ENCODE measurements at regions not wholly inside any gene's neighbourhood (a gene's known extent, or its start where the extent isn't known, plus 50 kb on each side); places are given as distances from the start of the nearest gene placed in this dataset.

DNA sequence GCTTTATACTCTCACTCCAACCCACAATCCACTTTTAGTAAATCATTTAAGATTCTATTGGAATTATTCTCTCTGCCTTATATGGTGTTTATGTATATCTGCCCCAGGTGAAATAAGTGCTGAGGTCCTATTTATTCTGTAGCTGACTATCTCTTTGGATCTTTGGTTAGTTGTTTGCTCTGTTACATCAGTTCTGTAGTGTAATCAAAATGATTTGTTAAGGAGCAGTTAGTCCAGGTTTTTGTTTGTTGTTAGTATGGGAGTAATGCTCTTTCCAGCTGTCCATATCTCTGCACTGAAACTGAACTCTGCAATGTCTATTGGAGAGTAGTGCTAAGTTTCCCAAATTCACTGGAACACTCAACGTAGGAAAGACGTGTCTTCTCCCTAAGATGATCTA is 615.8 kb downstream of the SNAPC1 start:
- no peak for DNase-seq (ENCODE audit: low read depth)

DNA sequence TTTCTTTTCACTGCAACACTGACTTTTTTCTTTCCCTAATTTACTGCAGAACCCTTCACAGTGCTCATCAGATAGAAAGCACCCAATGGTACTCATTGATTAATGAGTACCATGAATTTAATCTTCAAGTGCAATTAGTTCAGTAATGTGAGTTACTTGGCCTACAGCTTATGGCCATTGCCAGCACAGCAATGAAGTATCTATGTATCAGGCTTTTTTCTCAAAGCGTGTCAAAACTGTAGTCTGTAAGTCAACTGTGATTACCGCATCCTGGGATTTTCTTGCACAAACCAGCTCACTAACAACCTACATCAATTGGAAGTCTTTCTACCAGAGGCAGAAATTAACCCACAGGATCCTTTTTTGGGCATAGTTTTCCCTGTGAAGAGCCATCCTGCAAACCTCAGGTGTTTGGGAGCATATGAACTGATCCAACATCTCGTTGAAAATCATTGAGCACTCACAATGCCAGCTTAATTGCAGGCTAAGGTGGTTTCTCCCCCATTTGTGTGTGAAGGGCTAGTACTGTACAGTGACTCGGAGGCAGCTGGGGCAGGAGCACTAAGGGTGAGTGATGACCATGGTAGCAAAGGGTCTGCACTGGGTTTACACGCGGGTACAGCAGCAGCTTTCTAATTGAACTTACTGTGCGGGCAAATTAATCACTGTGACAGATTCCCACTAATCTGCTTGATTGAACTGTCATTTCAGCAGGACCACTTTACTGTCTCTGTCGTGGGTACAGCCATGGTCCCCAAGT is 619.3 kb downstream of the SNAPC1 start:
- no peak for DNase-seq (ENCODE audit: low read depth)

DNA sequence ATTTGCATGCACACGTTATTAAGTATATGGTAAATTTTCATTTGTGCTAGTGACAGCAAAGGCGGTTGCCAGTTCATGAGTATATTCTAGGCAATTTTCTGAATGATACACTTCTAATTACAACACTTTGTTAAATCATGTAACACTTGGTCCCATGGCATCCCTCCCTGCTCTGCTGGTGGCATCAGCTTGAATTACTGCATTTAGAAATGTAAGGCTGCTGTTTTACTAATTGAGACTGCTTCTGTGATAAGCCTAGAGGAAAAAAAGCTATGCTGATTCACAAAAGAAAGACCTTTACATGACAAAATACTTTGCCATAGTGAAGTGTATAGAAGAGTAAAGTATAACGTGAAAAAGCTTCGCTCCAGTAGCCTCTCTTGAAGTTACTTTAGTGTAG is 636.1 kb downstream of the KCNH5 start:
- no peak for DNase-seq (ENCODE audit: low read depth)

DNA sequence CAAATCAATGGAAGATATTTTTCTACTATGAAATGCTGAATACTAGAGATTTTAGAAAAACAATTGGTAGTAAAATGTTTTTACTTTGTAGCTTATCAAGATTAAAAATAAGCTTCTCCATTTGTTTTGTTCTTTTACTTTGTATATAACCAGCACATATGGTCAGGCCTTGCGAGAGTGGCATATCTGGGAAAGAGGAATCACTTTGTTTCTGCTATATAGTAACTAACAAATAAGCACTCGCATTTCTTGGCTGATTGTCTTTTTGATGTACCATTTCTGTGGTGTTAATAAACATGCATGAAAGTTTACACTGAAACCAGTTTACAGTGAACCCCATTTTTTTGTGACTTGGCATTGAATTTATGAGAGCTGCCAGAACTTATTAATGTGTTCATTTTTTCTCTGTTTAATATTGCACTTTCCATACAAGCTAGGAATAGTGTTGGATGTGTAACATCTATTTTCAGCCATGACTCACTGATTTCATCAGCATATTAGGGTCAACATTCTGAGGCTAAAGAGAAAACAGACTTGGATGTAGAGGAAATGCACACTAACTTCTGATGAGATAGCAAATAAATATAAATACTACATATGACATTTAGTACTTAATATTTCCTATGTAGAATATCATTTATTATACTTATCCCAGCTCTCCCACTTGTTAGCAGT is 635.5 kb downstream of the KCNH5 start:
- DNase-seq (ENCODE audit: low read depth): no peak

GRCh38 chr14:62420847-62421246 is 624.4 kb downstream of the KCNH5 start:
- no peak for DNase-seq (ENCODE audit: low read depth)

GRCh38 chr14:62428429-62429203 is 616.6 kb downstream of the KCNH5 start:
- DNase-seq (ENCODE audit: low read depth): no peak

DNA sequence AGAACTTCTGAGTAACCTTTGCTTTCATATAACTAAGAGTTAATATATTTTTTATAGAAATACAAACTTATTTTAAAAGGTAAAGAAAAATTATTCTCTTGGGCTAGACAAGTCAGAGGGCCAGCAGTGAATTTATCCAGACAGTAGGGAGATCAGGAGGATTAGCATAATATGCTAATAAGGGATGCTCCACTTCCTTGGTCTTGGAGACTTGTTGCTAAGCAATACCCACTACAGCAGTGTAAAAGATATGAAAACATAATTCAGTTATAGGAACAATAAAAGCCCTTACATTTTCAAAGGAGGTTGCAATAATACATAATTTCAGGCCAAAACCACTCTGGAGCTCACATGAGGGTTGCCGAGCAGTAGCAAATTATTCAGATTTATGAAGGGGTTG is 615.6 kb downstream of the KCNH5 start:
- no peak for DNase-seq (ENCODE audit: low read depth)

GRCh38 chr14:62431496-62431895 is 613.8 kb downstream of the KCNH5 start:
- DNase-seq (ENCODE audit: low read depth): no peak

- DNase-seq (ENCODE audit: low read depth): no peak
Measured at GRCh38 chr14:62432955-62433354, 612.3 kb downstream of the KCNH5 start.

GRCh38 chr14:62436261-62436660 is 609.0 kb downstream of the KCNH5 start:
- no peak for DNase-seq (ENCODE audit: low read depth)

DNA sequence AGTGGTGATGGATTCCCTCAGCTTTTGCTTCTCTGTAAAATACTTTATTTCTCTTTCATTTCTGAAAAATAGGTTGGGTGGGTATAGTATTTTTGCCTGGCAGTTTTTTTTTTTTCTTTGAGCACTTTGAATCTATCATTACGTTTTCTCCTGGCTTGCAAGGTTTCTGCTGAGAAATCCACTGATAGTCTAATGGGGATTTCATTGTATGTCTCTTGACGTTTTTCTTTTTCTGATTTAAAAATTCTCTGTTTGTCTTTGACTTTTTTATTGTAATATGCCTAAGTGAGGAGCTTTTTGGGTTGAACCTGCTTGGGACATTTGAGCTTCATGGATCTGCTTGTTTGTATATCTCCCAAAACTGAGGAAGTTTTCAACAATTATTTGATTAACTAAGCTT is 606.0 kb downstream of the KCNH5 start:
- DNase-seq (ENCODE audit: low read depth): no peak

DNA sequence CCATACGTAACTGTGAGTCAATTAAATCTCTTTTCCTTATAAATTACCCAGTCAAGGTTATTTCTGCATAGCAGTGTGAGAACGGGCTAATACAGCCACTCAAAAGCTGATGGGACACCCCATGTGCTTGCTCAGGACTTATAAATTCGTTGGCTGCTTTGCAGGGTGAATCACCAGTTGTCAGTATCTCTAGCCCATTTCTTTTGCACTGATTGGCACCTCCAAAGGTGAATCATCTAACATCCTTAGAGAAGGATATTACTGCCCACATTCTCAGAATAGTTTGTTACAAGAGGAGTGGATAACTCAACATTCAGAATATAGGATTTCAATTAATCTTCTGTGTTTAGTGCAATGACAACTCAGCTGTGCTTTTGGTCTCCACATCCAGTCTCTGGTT is 601.5 kb downstream of the KCNH5 start:
- no peak for DNase-seq (ENCODE audit: low read depth)

- no peak for DNase-seq (ENCODE audit: low read depth)
Measured at GRCh38 chr14:62445570-62445969, 599.7 kb downstream of the KCNH5 start.

- no peak for DNase-seq (ENCODE audit: low read depth)
Measured at GRCh38 chr14:62451221-62451620, 594.0 kb downstream of the KCNH5 start.

DNA sequence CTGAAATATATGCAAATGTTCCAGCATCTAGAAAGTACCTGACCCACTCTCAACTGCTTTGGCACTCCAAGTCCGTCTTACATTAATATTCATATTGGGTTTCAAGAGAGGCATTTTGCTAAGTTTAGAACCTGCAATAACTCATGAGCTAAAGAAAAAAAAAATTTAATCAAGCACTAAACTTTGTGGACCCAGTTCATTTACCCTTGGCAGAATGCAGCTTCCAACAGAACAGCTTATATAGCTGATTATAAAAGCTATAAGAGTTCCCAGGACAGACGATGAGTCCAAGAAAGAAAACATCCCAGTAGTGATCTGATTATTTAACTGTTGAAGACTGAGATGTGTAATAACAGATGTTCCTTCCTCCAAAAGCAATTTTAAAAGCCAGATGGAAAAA is 592.0 kb downstream of the KCNH5 start:
- peak; percentile 11 for DNase-seq (ENCODE audit: low read depth)

GRCh38 chr14:62455446-62455845 is 589.8 kb downstream of the KCNH5 start:
- no peak for DNase-seq (ENCODE audit: low read depth)

GRCh38 chr14:62462988-62463387 is 582.3 kb downstream of the KCNH5 start:
- DNase-seq (ENCODE audit: low read depth): no peak

DNA sequence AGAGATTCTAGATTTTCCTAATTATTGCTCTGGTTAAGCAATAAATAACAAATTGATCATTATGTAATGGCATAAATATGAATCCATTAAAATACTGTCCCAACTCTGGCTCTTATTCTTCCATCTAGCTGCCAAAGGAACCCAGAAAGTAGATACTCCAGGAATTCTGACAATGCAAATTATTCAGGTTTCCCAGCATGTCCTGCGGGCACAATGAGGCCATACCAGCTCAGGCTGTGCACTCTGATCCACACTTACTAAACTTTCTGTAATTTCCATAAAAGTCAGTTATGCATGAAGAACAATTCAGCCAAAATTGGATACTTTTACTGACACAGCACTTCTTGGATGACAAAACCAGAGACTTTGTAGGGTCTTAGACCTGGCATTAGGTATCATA is 576.3 kb downstream of the KCNH5 start:
- no peak for DNase-seq (ENCODE audit: low read depth)

GRCh38 chr14:62470935-62471334 is 574.3 kb downstream of the KCNH5 start:
- DNase-seq (ENCODE audit: low read depth): no peak

DNA sequence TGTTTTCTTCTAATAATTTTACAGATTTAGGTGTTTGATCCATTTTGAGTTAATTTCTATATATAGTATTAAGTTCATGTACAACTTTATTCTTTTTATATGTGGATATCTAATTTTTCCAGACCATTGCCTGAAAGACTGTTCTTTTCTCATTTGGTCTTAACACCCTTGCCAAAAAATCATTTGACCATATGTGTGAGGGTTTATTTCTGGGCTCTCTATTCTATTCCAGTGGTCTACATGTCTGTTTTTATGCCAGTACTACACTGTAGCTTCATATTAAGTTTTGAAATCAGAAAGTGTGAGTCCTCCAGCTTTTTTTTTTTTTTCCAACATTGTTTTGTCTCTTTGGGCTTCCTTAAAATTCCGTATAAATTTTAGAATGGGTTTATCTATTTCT is 554.1 kb downstream of the KCNH5 start:
- DNase-seq (ENCODE audit: low read depth): no peak

GRCh38 chr14:62497708-62498107 is 547.5 kb downstream of the KCNH5 start:
- no peak for DNase-seq (ENCODE audit: low read depth)

DNA sequence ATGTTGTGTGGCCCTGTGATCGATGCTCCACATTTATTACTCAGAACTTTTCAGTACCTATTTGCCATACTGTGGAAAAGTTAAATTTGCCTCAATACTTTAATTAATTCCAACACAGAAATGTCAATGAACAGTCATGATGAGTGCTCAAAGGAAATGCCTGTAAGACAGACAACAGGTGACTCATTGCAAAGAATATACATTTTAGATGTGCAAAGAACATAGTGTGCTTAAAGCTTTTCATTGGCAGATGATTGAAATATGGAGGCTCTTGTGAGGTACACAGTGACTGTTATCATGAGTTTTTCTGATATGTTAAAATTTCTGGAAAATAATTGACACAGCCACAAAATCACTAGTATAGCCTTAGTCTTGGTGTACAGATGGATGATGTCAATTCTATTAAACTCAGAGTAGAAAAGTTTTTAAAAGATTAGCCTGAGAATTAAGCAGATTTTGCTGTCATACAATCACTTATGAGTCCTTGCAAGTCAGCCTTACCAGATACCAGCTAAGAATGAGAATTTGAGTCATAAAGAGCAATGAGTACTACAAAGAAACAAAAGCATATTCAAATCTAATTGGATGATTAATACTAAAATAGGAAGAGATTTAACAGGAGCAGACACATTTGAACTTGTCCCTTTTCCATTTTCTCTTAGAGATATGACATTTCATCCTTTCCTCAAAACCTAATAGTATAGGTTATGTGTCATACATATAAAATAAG is 544.1 kb downstream of the KCNH5 start:
- DNase-seq (ENCODE audit: low read depth): no peak

Measured in forelimb muscle (tissue), 1 donor.